H1 (cell line): ENCODE measurements at regions not wholly inside any gene's neighbourhood (a gene's known extent, or its start where the extent isn't known, plus 50 kb on each side); places are given as distances from the start of the nearest gene placed in this dataset.
A peak's percentile ranks its signal among the peaks of the same experiment; 100 is the strongest.

Experiments used
- CTCF ChIA-PET: fragments of 300-600 bp; sonication (Branson Sonifier 250); formaldehyde crosslinking; loops from one replicate; lab custom pipeline; 2021; ENCODE audit not compliant: partially characterized antibody; lab: Charles Lee
- POLR2A ChIA-PET: fragments of 300-600 bp; sonication (Branson Sonifier 250); formaldehyde crosslinking; loops from one replicate; lab custom pipeline; 2021; ENCODE audit warnings: inconsistent platforms; ENCODE audit not compliant: partially characterized antibody; lab: Charles Lee
- DNase-seq, 2 experiments: peaks; one replicate each; pipeline versions ENCODE4 v3.0.0 to v3.0.0-alpha.2; 2010 to 2022; ENCODE audit warnings: low spot score in 2 of 2, low read depth in 1 of 2, mixed read lengths in 1 of 2
- FAIRE-seq: peaks from 2 replicates; lab custom pipeline; 2011; peaks lifted over from hg19 to GRCh38; lab: Jason Lieb, UNC
- H2AFZ ChIP-seq: 2 replicates; pipeline ENCODE4 v1.8.1; 2012; ENCODE audit warnings: low read length, inconsistent platforms
- H2AK5ac ChIP-seq: 2 replicates; pipeline ENCODE4 v1.6.1; 2013; ENCODE audit warnings: low read depth, low read length
- H2BK120ac ChIP-seq: replicated peaks from 2 replicates; pipeline ENCODE3; 2013; ENCODE audit warnings: low read depth, low read length, inconsistent platforms
- H2BK12ac ChIP-seq: 2 replicates; pipeline ENCODE4 v1.6.1; 2013; ENCODE audit warnings: low read depth, low read length
- H2BK15ac ChIP-seq: 2 replicates; pipeline ENCODE4 v1.6.1; 2013; ENCODE audit warnings: low read length
- H2BK20ac ChIP-seq: 2 replicates; pipeline ENCODE4 v1.6.1; 2013; ENCODE audit warnings: low read length
- H2BK5ac ChIP-seq: 2 replicates; pipeline ENCODE4 v1.6.1; 2013; ENCODE audit warnings: low read depth, low read length
- H3K14ac ChIP-seq: 2 replicates; pipeline ENCODE4 v1.6.1; 2013; ENCODE audit warnings: inconsistent platforms; ENCODE audit not compliant: insufficient read length
- H3K18ac ChIP-seq: 2 replicates; pipeline ENCODE4 v1.6.1; 2013; ENCODE audit warnings: low read length; ENCODE audit errors: extremely low read depth
- H3K23ac ChIP-seq: 2 replicates; pipeline ENCODE4 v1.6.1; 2013; ENCODE audit warnings: inconsistent platforms; ENCODE audit not compliant: insufficient read length
- H3K23me2 ChIP-seq: 2 replicates; pipeline ENCODE4 v1.6.1; 2013; ENCODE audit warnings: low read depth, low read length
- H3K27ac ChIP-seq: 2 replicates; pipeline ENCODE4 v1.6.1; 2011; ENCODE audit warnings: low read depth, low read length, inconsistent platforms
- H3K27me3 ChIP-seq, 4 experiments: replicated peaks in 1 of 4; 1 replicate in 1 of 4; 2 replicates in 3 of 4; pipeline versions ENCODE4 v1.6.1 to v1.8.1; 2011 to 2013; ENCODE audit warnings: low read length in 3 of 4, mild to moderate bottlenecking in 3 of 4, inconsistent platforms in 2 of 4, mixed read lengths in 2 of 4, moderate library complexity in 1 of 4; ENCODE audit not compliant: control insufficient read depth in 3 of 4, insufficient read depth in 3 of 4; ENCODE audit errors: extremely low read depth in 1 of 4
- H3K36me3 ChIP-seq, 4 experiments: 2 replicates each; pipeline versions ENCODE4 v1.6.1 to v1.8.1; 2011 to 2013; ENCODE audit warnings: mild to moderate bottlenecking in 4 of 4, low read length in 3 of 4, moderate library complexity in 2 of 4, control low read depth in 1 of 4, inconsistent platforms in 1 of 4; ENCODE audit not compliant: insufficient read depth in 4 of 4, control insufficient read depth in 2 of 4
- H3K4ac ChIP-seq: replicated peaks from 2 replicates; pipeline ENCODE3; 2013; ENCODE audit warnings: low read length, low read depth, mixed read lengths, inconsistent platforms; ENCODE audit not compliant: insufficient read length
- H3K4me1 ChIP-seq, 4 experiments: replicated peaks in 1 of 4; 1 replicate in 1 of 4; 2 replicates in 3 of 4; pipeline versions ENCODE4 v1.6.1 to v1.8.1; 2011 to 2013; ENCODE audit warnings: low read length in 3 of 4, inconsistent platforms in 2 of 4, mixed read lengths in 1 of 4; ENCODE audit not compliant: insufficient read depth in 4 of 4, control insufficient read depth in 3 of 4
- H3K4me2 ChIP-seq, 2 experiments: 2 replicates each; pipeline versions ENCODE4 v1.6.1 to v1.8.1; 2011 to 2013; ENCODE audit warnings: low read depth in 2 of 2, low read length in 2 of 2, control low read depth in 1 of 2, inconsistent platforms in 1 of 2, mild to moderate bottlenecking in 1 of 2; ENCODE audit not compliant: insufficient read depth in 1 of 2
- H3K4me3 ChIP-seq, 4 experiments: fragments of 200-600, 300-600 bp in 1 of 4; sonication (generic), shearing (Covaris generic), sonication (Bioruptor Twin) in 1 of 4; 2 replicates each; pipeline versions ENCODE4 v1.5.1 to v1.8.1; 2011 to 2016; ENCODE audit warnings: low read length in 4 of 4, low read depth in 3 of 4, control low read depth in 2 of 4, inconsistent platforms in 2 of 4, mild to moderate bottlenecking in 2 of 4, mixed read lengths in 1 of 4, moderate library complexity in 1 of 4; ENCODE audit not compliant: insufficient read depth in 2 of 4; ENCODE audit errors: extremely low read depth in 1 of 4
- H3K56ac ChIP-seq: replicated peaks from 2 replicates; pipeline ENCODE3; 2013; ENCODE audit warnings: low read depth, mild to moderate bottlenecking, mixed read lengths, low read length, inconsistent platforms; ENCODE audit not compliant: insufficient read length
- H3K79me1 ChIP-seq: 2 replicates; pipeline ENCODE4 v1.6.1; 2013; ENCODE audit warnings: low read depth, low read length, control low read depth
- H3K79me2 ChIP-seq, 2 experiments: 2 replicates each; pipeline versions ENCODE4 v1.6.1 to v1.8.1; 2012 to 2013; ENCODE audit warnings: low read length in 2 of 2, mild to moderate bottlenecking in 2 of 2, inconsistent platforms in 1 of 2; ENCODE audit not compliant: insufficient read depth in 2 of 2, control insufficient read depth in 1 of 2
- H3K9ac ChIP-seq, 4 experiments: replicated peaks in 1 of 4; 1 replicate in 1 of 4; 2 replicates in 3 of 4; pipeline versions ENCODE4 v1.6.1 to v1.8.1; 2011 to 2013; ENCODE audit warnings: low read depth in 3 of 4, low read length in 3 of 4, control low read depth in 2 of 4, mild to moderate bottlenecking in 2 of 4, moderate library complexity in 2 of 4, inconsistent platforms in 1 of 4; ENCODE audit errors: extremely low read depth in 1 of 4
- H3K9me3 ChIP-seq, 2 experiments: 2 replicates each; pipeline versions ENCODE4 v1.6.1 to v1.8.1; 2012 to 2013; ENCODE audit warnings: mild to moderate bottlenecking in 2 of 2, moderate library complexity in 2 of 2, control low read depth in 1 of 2, inconsistent platforms in 1 of 2, low read depth in 1 of 2, low read length in 1 of 2, mixed read lengths in 1 of 2; ENCODE audit not compliant: insufficient read depth in 2 of 2
- H4K20me1 ChIP-seq, 2 experiments: replicated peaks in 1 of 2; 2 replicates each; pipeline versions ENCODE3 to v1.8.1; 2011 to 2013; ENCODE audit warnings: inconsistent platforms in 2 of 2, low read length in 2 of 2, mild to moderate bottlenecking in 1 of 2; ENCODE audit not compliant: insufficient read depth in 2 of 2, control insufficient read depth in 1 of 2
- H4K5ac ChIP-seq: 2 replicates; pipeline ENCODE4 v1.6.1; 2013; ENCODE audit warnings: low read length, low read depth, mixed read lengths, inconsistent platforms; ENCODE audit not compliant: insufficient read length
- H4K8ac ChIP-seq: 2 replicates; pipeline ENCODE4 v1.8.0; 2013; ENCODE audit warnings: mild to moderate bottlenecking, moderate library complexity, low read length, inconsistent platforms; ENCODE audit not compliant: insufficient read depth; ENCODE audit errors: extremely low read depth
- H4K91ac ChIP-seq: replicated peaks from 2 replicates; pipeline ENCODE3; 2013; ENCODE audit warnings: low read length, mixed read lengths, inconsistent platforms; ENCODE audit not compliant: insufficient read length
- BRCA1 ChIP-seq: IDR thresholded peaks from 2 replicates; pipeline ENCODE4 v1.6.1; 2012; ENCODE audit warnings: low read depth, low read length, improper control_type of control experiment
- CBX5 ChIP-seq: fragments of 300-800, 300-1000 bp; sonication (generic); IDR thresholded peaks from 2 replicates; pipeline ENCODE4 v1.7.1; 2016; ENCODE audit warnings: antibody characterized with exemption, low read length, low read depth
- CEBPB ChIP-seq: IDR thresholded peaks from 2 replicates; pipeline ENCODE4 v1.6.1; 2012; ENCODE audit warnings: low read depth, low read length
- CREB1 ChIP-seq: IDR thresholded peaks from 2 replicates; pipeline ENCODE4 v1.6.1; 2012; ENCODE audit warnings: inconsistent platforms
- EP300 ChIP-seq, 2 experiments: IDR thresholded peaks; 1 replicate in 1 of 2; 2 replicates in 1 of 2; pipeline ENCODE4 v1.6.1; 2011 to 2012; ENCODE audit warnings: low read depth in 2 of 2, low read length in 2 of 2, mild to moderate bottlenecking in 2 of 2, borderline replicate concordance in 1 of 2, inconsistent platforms in 1 of 2, moderate library complexity in 1 of 2
- FOSL1 ChIP-seq: IDR thresholded peaks from 2 replicates; pipeline ENCODE4 v1.6.1; 2011; ENCODE audit warnings: mild to moderate bottlenecking, low read depth, low read length, moderate library complexity; ENCODE audit not compliant: insufficient read depth
- GABPA ChIP-seq: IDR thresholded peaks from 2 replicates; pipeline ENCODE4 v1.6.1; 2011; ENCODE audit warnings: mild to moderate bottlenecking, low read length, moderate library complexity, borderline replicate concordance; ENCODE audit not compliant: insufficient read depth
- JUN ChIP-seq: IDR thresholded peaks from 2 replicates; pipeline ENCODE4 v1.6.1; 2011; ENCODE audit warnings: low read depth, mild to moderate bottlenecking, improper control_type of control experiment, low read length
- KDM5A ChIP-seq: fragments of 200-600 bp; IDR thresholded peaks from 2 replicates; pipeline ENCODE4 v1.7.1; 2012; ENCODE audit warnings: mild to moderate bottlenecking, low read length, inconsistent platforms, mixed read lengths
- MAFK ChIP-seq: IDR thresholded peaks from 2 replicates; pipeline ENCODE4 v1.6.1; 2012; ENCODE audit warnings: low read depth, mild to moderate bottlenecking, improper control_type of control experiment, low read length
- PHF8 ChIP-seq: fragments of 200-600 bp; sonication (generic); conservative IDR thresholded peaks from 2 replicates; pipeline ENCODE4 v1.7.1; 2012; ENCODE audit warnings: low read depth, mild to moderate bottlenecking, inconsistent platforms, low read length, moderate library complexity
- TAF1 ChIP-seq: IDR thresholded peaks from 2 replicates; pipeline ENCODE4 v1.6.1; 2011; ENCODE audit warnings: mild to moderate bottlenecking, low read depth, low read length
- WGBS, 2 experiments: shearing (Covaris generic) in 1 of 2; methylation state at CpG; one replicate each; pipeline versions ENCODE4 v1.1.6 to v1.1.7; 2013 to 2015; ENCODE audit warnings: low lambda C conversion rate in 2 of 2, mixed read lengths in 2 of 2, inconsistent platforms in 1 of 2, low coverage in 1 of 2, missing lambda C conversion rate in 1 of 2; ENCODE audit not compliant: insufficient replicate concordance in 2 of 2, insufficient coverage in 1 of 2, insufficient read length in 1 of 2; ENCODE audit errors: extremely low coverage in 1 of 2, missing lambda C conversion rate in 1 of 2; 5-methylcytosine and 5-hydroxymethylcytosine counted together

DNA sequence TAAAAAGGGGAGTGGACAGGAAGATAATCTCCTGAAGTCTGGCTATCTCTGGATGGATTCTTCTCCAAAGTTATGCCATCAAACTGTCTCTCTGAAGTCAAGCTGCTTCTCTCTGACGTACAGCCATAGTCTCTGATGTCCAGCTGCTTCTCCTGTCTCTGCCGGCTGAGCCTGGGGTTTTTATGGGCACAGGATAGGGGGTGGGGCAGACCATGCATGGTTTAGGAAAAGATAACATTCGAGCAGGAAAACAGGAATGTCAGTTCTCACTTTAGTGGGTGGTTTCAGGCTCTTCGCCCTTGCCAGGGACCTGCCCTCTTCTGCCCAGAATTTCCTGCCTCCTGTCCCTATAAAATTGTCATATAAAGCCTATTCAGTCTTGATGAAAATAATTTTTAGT is 110.9 kb upstream of the ROBO1 start:
- Histone ChIP-seq H3K23me2 (no peaks in the 10 kb centered on the region), H3K27me3 (no peaks in the 10 kb centered on the region), H3K4me1 (no peaks in the 10 kb centered on the region), H2AK5ac (no peak overlapping the region), H2BK12ac (no peak overlapping the region), H3K79me2 (no peaks in the 10 kb centered on the region), H4K8ac (no peak overlapping the region), H4K5ac (no peak overlapping the region), H2BK15ac (no peak overlapping the region), H3K14ac (no peak overlapping the region), H3K27ac (no peak overlapping the region), H2BK5ac (no peak overlapping the region), H4K20me1 (no peaks in the 10 kb centered on the region), H3K9ac (no peak overlapping the region), H3K56ac (no peak overlapping the region), H2AFZ (peak overlapping the region; percentile 73; the same call in 1 of the 2 replicates), H3K9me3 (no peaks in the 10 kb centered on the region), H3K79me1 (no peaks in the 10 kb centered on the region), H3K23ac (no peak overlapping the region), H3K36me3 (no peaks in the 10 kb centered on the region), H3K4ac (no peak overlapping the region), H2BK120ac (no peak overlapping the region), H3K4me2 (no peak overlapping the region), H2BK20ac (no peak overlapping the region), H4K91ac (no peak overlapping the region), H3K4me3 (no peak overlapping the region), H3K18ac (no peak overlapping the region)
- no peak for TF ChIP-seq MAFK
- TF ChIP-seq FOSL1 = no peak
- TF ChIP-seq BRCA1 = no peak
- no peak for TF ChIP-seq JUN
- no peak for TF ChIP-seq CEBPB
- no peak for TF ChIP-seq GABPA
- no peak for TF ChIP-seq CREB1
- TF ChIP-seq TAF1 = no peak
- TF ChIP-seq CBX5 = no peak
- no peak for TF ChIP-seq PHF8
- no peak for TF ChIP-seq KDM5A
- TF ChIP-seq EP300 (IDR thresholded peaks at IDR 0.05; ENCODE audit: borderline replicate concordance in 1 of 2, low read depth in 2 of 2, low read length in 2 of 2) = no peak
- ChIA-PET CTCF (no interaction called here), POLR2A (no interaction called here)
- DNase-seq (no peak), FAIRE-seq (no peak)
- WGBS, 2 experiments = 93% methylated on average over 4 of the region's 4 CpGs; no CpG with 5 or more reads in 1 of the 2 experiments
